AG09309 (cell line): ENCODE measurements at regions not wholly inside any gene's neighbourhood (a gene's known extent, or its start where the extent isn't known, plus 50 kb on each side); places are given as distances from the start of the nearest gene placed in this dataset.
"Not testable (repeated sequence)": the region's sequence is repeated elsewhere in the genome, so short reads cannot be mapped to it uniquely, and the experiment has no call there.

Source experiments
- DNase-seq: peaks from one replicate; pipeline ENCODE4 v3.0.0-alpha.2; 2010; ENCODE audit warnings: low read depth
- H3K4me3 ChIP-seq: 2 replicates; pipeline ENCODE4 v1.5.1; 2011; ENCODE audit warnings: mild to moderate bottlenecking, low read depth, low read length, moderate library complexity; ENCODE audit not compliant: control insufficient read depth
- CTCF ChIP-seq: IDR thresholded peaks from 2 replicates; pipeline ENCODE4 v1.5.1; 2011; ENCODE audit warnings: mild to moderate bottlenecking, low read depth, low read length, inconsistent platforms; ENCODE audit not compliant: insufficient read depth, control insufficient read depth; ENCODE audit errors: missing control alignments

GRCh38 chr1:24268555-24268954, 50.6 kb upstream of the GRHL3 start:
- not testable (repeated sequence) for DNase-seq, H3K4me3 ChIP-seq

GRCh38 chr1:24266998-24267397, 52.2 kb upstream of the GRHL3 start:
- DNase-seq, result no peak
- no peak for TF ChIP-seq CTCF
- no peak overlapping the region for H3K4me3 ChIP-seq

DNA sequence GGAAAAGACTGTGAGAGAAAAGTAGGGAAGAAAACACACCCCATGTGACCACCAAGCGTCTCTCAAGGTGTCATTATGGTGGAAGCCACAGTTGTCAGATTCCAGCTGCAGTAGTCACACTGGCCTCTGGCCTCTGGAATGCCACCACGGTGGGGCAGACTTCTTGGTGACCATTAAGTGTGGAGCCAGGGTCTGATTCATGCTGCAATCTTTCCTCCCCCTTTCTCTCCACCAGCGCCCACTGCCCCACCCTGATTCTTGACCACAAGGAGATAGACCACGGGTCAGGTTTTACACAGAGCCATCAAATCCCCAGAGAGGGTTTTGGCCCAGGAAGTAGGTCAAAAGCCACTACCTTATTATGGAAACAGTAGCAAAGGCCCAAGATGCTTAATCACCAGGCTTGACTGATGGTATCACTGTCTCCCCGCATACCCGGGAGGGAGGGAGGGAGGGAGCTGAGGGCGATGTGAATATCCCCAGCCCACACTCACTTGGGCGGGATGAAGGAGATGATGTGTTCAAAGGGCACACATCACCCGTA, 52.7 kb upstream of the GRHL3 start:
- TF ChIP-seq CTCF, result peak; percentile 24
- peak; percentile 81 for DNase-seq
- no peak overlapping the region for H3K4me3 ChIP-seq

- TF ChIP-seq CTCF, result no peak
- H3K4me3 ChIP-seq, result no peak overlapping the region
- DNase-seq, result no peak
Measured at GRCh38 chr1:24263746-24264145, 55.4 kb upstream of the GRHL3 start.

DNA sequence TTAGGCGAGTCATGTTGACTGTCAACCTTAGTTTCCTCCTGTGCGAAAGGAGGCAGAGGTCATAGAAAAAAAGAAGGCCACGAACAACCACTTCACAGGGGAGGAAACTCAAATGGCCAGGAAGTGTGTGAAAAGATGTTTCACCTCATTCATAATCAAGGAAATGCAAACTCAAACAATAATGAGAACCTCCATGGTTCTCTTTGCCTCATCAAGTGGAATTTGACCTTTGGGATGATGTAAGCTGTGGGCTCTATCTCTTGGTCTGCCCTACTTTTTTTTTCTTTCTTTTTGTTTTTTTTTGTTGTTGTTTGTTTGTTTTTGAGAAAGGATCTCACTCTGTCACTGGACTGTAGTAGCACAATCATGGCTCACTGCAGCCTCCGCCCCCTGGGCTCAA, 55.9 kb upstream of the GRHL3 start:
- TF ChIP-seq CTCF, result no peak
- DNase-seq, result no peak
- no peak overlapping the region for H3K4me3 ChIP-seq

DNA sequence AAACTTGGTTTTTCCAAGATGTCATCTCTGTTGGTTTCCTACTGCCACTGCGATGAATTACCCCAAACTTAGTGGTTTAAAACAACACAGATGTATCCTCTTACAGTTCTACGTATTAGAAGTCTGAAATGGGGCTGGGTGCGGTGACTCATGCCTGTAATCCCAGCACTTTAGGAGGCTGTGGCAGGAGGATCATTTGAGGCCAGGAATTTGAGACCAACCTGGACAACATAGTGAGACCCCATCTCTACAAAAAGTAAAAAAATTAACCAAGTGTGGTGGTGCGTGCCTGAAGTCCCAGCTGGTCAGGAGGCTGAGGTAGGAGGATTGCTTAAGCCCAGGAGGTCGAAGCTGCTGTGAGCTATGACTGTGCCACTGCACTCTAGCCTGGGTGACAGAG, 57.2 kb upstream of the GRHL3 start:
- no peak overlapping the region for H3K4me3 ChIP-seq
- no peak for TF ChIP-seq CTCF
- DNase-seq, result no peak

- no peak for TF ChIP-seq CTCF
- no peak for DNase-seq
- H3K4me3 ChIP-seq, result no peak overlapping the region
Measured at GRCh38 chr1:24258735-24259424, 60.3 kb upstream of the GRHL3 start.
